ENCODE measurements at regions not wholly inside any gene's neighbourhood (a gene's known extent, or its start where the extent isn't known, plus 50 kb on each side); places are given as distances from the start of the nearest gene placed in this dataset.
"Not testable (repeated sequence)": the region's sequence is repeated elsewhere in the genome, so short reads cannot be mapped to it uniquely, and the experiment has no call there.

DNA sequence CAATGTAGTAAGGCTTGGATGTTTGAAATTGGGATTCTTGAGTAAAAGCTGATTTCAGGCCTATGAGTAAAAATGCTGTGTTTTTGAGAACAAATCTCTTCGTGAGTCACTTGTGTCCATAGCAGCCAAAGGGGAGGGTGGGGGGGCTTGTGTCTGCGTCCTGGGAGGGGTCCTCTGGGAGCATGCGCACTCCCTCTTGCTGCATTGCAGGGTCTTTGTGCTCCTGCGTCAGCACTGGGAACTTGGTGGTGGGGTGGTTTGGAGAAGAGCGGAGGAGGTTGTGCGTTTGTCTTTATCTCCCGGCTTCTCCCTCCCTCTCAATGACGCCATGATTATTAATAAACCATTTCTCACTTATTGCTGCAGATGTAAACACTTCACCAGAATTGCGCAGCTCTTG, 75.9 kb upstream of the NDN start:
- DNase-seq (ENCODE audit: low read depth) = no peak
- no peak for TF ChIP-seq CTCF (conservative IDR thresholded peaks at IDR 0.05; ENCODE audit: low read depth, low read length)
- no peak overlapping the region for H3K4me3 ChIP-seq (ENCODE audit: low read length)

GRCh38 chr15:23764306-23764705, 77.2 kb upstream of the NDN start:
- TF ChIP-seq CTCF (conservative IDR thresholded peaks at IDR 0.05; ENCODE audit: low read depth, low read length) = no peak

GRCh38 chr15:23764716-23765115, 77.6 kb upstream of the NDN start:
- DNase-seq (ENCODE audit: low read depth) = no peak
- H3K4me3 ChIP-seq (ENCODE audit: low read length) = no peak overlapping the region
- TF ChIP-seq CTCF (conservative IDR thresholded peaks at IDR 0.05; ENCODE audit: low read depth, low read length) = no peak

More at GRCh38 chr15:23764306-23764705, 77.2 kb upstream of the NDN start:
- H3K4me3 ChIP-seq (ENCODE audit: low read length) = no peak overlapping the region
- DNase-seq (ENCODE audit: low read depth) = no peak

DNA sequence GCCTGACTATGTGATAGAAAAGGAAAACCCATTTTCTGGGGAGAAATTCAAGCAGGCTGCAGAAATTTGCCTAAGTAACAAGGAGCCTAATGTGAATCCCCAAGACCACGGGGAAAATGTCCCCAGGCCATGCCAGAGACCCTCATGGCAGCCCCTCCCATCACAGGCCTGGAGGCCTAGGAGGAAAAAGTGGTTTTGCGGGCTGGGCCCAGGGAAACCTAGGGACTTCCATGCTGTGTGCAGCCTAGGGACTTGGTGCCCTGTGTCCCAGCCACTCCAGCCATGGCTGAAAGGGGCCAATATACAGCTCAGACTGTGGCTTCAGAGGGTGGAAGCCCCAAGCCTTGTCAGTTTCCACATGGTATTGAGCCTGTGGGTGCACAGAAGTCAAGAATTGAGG, 79.7 kb upstream of the NDN start:
- DNase-seq (ENCODE audit: low read depth) = not testable (repeated sequence)

DNA sequence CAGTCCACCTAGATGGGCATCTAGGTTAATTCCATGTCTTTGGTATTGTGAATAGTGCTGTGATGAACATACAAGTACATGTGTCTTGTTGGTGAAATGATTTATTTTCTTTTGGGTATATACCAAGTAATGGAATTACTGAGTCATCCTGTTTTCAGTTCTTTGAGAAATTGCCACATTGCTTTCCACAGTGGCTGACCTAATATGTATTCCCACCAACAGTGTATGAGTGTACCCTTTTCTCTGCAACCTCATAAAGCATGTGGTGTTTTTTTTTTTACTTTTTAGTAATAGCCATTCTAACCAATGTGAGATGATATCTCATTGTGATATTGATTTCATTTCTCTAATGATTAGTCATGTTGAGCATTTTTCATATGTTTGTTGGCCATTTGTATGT, 86.0 kb upstream of the NDN start:
- no peak overlapping the region for H3K4me3 ChIP-seq (ENCODE audit: low read length)
- no peak for DNase-seq (ENCODE audit: low read depth)
- no peak for TF ChIP-seq CTCF (conservative IDR thresholded peaks at IDR 0.05; ENCODE audit: low read depth, low read length)

More for the DNA sequence above, 79.7 kb upstream of the NDN start:
- not testable (repeated sequence) for H3K4me3 ChIP-seq (ENCODE audit: low read length)

DNA sequence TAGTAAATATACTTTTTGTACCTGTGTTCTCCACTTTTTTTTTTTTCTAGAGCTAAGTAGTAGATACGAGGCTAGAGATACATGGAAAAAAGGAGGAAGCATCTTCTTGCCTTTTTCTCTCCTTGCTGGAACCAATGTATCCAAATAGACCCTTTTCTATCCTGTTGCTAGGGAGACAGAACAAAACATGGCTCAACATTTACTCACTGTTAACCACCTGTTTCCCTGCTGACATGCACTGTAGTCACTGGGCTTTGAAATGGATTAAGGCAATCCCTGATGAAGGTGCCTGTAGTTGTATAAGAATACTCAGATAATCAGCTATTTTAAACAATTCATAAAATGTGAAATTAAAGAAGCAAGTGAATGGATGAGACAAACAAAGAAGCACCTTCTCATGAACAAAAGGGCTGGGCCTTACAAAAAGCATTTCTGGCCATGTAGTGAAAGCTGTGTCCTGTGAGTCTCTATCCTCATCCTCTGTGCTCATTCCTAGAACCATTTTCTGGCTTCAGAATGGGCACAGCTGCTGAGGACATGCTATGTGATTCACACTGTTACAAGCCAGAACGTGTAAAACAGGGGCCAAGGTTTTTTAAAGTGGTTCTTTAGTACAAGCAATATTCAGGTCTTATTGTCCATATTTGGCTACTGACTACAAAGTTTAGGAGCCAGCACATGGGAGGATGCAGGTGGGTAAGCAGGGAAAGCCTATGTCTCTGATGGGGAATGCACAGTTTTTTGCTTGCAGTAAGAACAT, 100.4 kb upstream of the NDN start:
- no peak overlapping the region for H3K4me3 ChIP-seq (ENCODE audit: low read length)
- no peak for TF ChIP-seq CTCF (conservative IDR thresholded peaks at IDR 0.05; ENCODE audit: low read depth, low read length)
- DNase-seq (ENCODE audit: low read depth) = no peak

DNA sequence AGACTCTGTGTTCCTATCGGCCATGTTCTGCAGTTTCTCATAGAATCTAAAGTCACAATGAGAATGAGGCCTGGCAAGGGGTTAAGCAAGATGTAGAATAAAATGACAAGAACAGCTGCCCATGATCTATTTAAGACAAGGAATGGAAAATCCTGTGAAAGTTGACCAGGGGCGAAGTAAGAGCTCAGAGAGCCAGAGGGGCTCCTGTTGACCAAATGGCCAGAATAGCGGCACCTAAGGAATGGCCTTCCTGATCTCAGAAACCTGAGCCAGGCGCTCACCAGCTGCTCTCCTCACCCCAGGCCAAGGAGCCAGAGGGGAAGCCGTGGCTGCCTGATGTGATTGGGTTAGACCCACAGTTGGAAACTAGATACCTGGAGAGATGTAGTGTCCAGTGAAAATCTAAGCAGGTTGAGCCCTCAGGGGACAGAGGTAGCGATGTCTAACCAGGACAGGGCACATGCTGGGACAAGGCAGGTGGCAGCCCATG, 106.1 kb upstream of the NDN start:
- TF ChIP-seq CTCF (conservative IDR thresholded peaks at IDR 0.05; ENCODE audit: low read depth, low read length) = no peak
- H3K4me3 ChIP-seq (ENCODE audit: low read length) = no peak overlapping the region

More for the DNA sequence above, 106.1 kb upstream of the NDN start:
- no peak for DNase-seq (ENCODE audit: low read depth)
